ENCODE measurements at regions not wholly inside any gene's neighbourhood (a gene's known extent, or its start where the extent isn't known, plus 50 kb on each side); places are given as distances from the start of the nearest gene placed in this dataset.

- no peaks in the 10 kb centered on the region for H3F3A ChIP-seq (ENCODE audit: low read depth)
- H2AFZ ChIP-seq (ENCODE audit: low read length), result no peak overlapping the region
These were observed 415.9 kb downstream of the METTL15 start for GRCh38 chr11:28524098-28524497.

GRCh38 chr11:28521075-28521474 is 412.9 kb downstream of the METTL15 start:
- no peak overlapping the region for H3K4me3 ChIP-seq (ENCODE audit: low read length, poor library complexity, severe bottlenecking)
- TF ChIP-seq EZH2phosphoT487 (IDR thresholded peaks at IDR 0.05; ENCODE audit: borderline replicate concordance), result no peak
- TF ChIP-seq, protein P1, sequence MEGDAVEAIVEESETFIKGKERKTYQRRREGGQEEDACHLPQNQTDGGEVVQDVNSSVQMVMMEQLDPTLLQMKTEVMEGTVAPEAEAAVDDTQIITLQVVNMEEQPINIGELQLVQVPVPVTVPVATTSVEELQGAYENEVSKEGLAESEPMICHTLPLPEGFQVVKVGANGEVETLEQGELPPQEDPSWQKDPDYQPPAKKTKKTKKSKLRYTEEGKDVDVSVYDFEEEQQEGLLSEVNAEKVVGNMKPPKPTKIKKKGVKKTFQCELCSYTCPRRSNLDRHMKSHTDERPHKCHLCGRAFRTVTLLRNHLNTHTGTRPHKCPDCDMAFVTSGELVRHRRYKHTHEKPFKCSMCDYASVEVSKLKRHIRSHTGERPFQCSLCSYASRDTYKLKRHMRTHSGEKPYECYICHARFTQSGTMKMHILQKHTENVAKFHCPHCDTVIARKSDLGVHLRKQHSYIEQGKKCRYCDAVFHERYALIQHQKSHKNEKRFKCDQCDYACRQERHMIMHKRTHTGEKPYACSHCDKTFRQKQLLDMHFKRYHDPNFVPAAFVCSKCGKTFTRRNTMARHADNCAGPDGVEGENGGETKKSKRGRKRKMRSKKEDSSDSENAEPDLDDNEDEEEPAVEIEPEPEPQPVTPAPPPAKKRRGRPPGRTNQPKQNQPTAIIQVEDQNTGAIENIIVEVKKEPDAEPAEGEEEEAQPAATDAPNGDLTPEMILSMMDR (conservative IDR thresholded peaks at IDR 0.05; ENCODE audit: low read length), result no peak
- no peak overlapping the region for H3K9ac ChIP-seq (ENCODE audit: low read depth, low read length, poor library complexity, severe bottlenecking)
- H3K9me2 ChIP-seq (replicated peaks; ENCODE audit: low read depth, low read length), result no peaks in the 10 kb centered on the region
- no peaks in the 10 kb centered on the region for H3K36me3 ChIP-seq (ENCODE audit: insufficient read depth, low read length)
- no peaks in the 10 kb centered on the region for H3F3A ChIP-seq (ENCODE audit: low read depth)
- no peak overlapping the region for H2AFZ ChIP-seq (ENCODE audit: low read length)
- no peaks in the 10 kb centered on the region for H3K4me1 ChIP-seq (ENCODE audit: insufficient read depth, low read length, poor library complexity, severe bottlenecking)
- no peaks in the 10 kb centered on the region for H4K20me1 ChIP-seq (ENCODE audit: insufficient read depth, low read length, poor library complexity, severe bottlenecking)
- H3K9me3 ChIP-seq (ENCODE audit: insufficient read depth, low read depth, low read length), result no peaks in the 10 kb centered on the region
- no peaks in the 10 kb centered on the region for H3K79me2 ChIP-seq (ENCODE audit: insufficient read depth, low read length)
- H3K27me3 ChIP-seq (ENCODE audit: insufficient read depth, low read length, poor library complexity, severe bottlenecking), result no peaks in the 10 kb centered on the region
- no peak overlapping the region for H3K4me2 ChIP-seq (ENCODE audit: low read depth, low read length, poor library complexity, severe bottlenecking)

More at GRCh38 chr11:28524098-28524497, 415.9 kb downstream of the METTL15 start:
- no peak overlapping the region for H3K4me2 ChIP-seq (ENCODE audit: low read depth, low read length, poor library complexity, severe bottlenecking)
- H3K4me3 ChIP-seq (ENCODE audit: low read length, poor library complexity, severe bottlenecking), result no peak overlapping the region
- peaks cover 7% of the 10 kb centered on the region; the same call in 1 of the 2 replicates for H3K9me3 ChIP-seq (ENCODE audit: insufficient read depth, low read depth, low read length)
- no peaks in the 10 kb centered on the region for H3K79me2 ChIP-seq (ENCODE audit: insufficient read depth, low read length)
- no peaks in the 10 kb centered on the region for H4K20me1 ChIP-seq (ENCODE audit: insufficient read depth, low read length, poor library complexity, severe bottlenecking)
- H3K27me3 ChIP-seq (ENCODE audit: insufficient read depth, low read length, poor library complexity, severe bottlenecking), result no peaks in the 10 kb centered on the region
- no peak for TF ChIP-seq EZH2phosphoT487 (IDR thresholded peaks at IDR 0.05; ENCODE audit: borderline replicate concordance)
- TF ChIP-seq, protein P1 (conservative IDR thresholded peaks at IDR 0.05; ENCODE audit: low read length), result no peak
- no peaks in the 10 kb centered on the region for H3K9me2 ChIP-seq (replicated peaks; ENCODE audit: low read depth, low read length)
- H3K4me1 ChIP-seq (ENCODE audit: insufficient read depth, low read length, poor library complexity, severe bottlenecking), result no peaks in the 10 kb centered on the region
- no peaks in the 10 kb centered on the region for H3K36me3 ChIP-seq (ENCODE audit: insufficient read depth, low read length)
- no peak overlapping the region for H3K9ac ChIP-seq (ENCODE audit: low read depth, low read length, poor library complexity, severe bottlenecking)

DNA sequence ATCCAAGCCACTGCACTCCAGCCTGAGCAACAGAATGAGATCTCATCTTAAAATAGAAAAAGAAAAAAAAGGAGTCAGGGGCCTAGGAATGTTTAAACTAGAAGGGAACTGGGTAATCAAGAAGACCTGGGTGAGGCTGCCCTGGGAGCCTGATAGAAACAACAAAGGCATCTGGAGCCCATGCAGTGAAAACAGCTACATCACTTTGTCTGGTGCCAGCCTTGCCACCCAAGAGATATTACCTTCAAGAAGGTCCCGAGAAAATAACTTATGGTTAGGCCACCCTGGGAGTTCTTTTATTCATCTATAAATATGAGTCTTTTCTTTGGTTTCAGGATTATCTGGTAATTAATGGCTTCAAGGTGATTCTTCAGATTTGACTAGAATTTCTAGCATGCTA is 412.1 kb downstream of the METTL15 start:
- H3K9me2 ChIP-seq (replicated peaks; ENCODE audit: low read depth, low read length), result no peaks in the 10 kb centered on the region
- H3K9me3 ChIP-seq (ENCODE audit: insufficient read depth, low read depth, low read length), result no peaks in the 10 kb centered on the region
- no peaks in the 10 kb centered on the region for H3K79me2 ChIP-seq (ENCODE audit: insufficient read depth, low read length)
- no peaks in the 10 kb centered on the region for H3K4me1 ChIP-seq (ENCODE audit: insufficient read depth, low read length, poor library complexity, severe bottlenecking)
- no peaks in the 10 kb centered on the region for H3F3A ChIP-seq (ENCODE audit: low read depth)
- no peak overlapping the region for H3K4me2 ChIP-seq (ENCODE audit: low read depth, low read length, poor library complexity, severe bottlenecking)
- H3K4me3 ChIP-seq (ENCODE audit: low read length, poor library complexity, severe bottlenecking), result no peak overlapping the region
- H3K27me3 ChIP-seq (ENCODE audit: insufficient read depth, low read length, poor library complexity, severe bottlenecking), result no peaks in the 10 kb centered on the region
- H2AFZ ChIP-seq (ENCODE audit: low read length), result no peak overlapping the region
- H3K36me3 ChIP-seq (ENCODE audit: insufficient read depth, low read length), result no peaks in the 10 kb centered on the region
- TF ChIP-seq EZH2phosphoT487 (IDR thresholded peaks at IDR 0.05; ENCODE audit: borderline replicate concordance), result no peak
- TF ChIP-seq, protein P1 (conservative IDR thresholded peaks at IDR 0.05; ENCODE audit: low read length), result no peak
- H4K20me1 ChIP-seq (ENCODE audit: insufficient read depth, low read length, poor library complexity, severe bottlenecking), result no peaks in the 10 kb centered on the region
- no peak overlapping the region for H3K9ac ChIP-seq (ENCODE audit: low read depth, low read length, poor library complexity, severe bottlenecking)

All from Loucy (cell line).